ENCODE measurements at regions not wholly inside any gene's neighbourhood (a gene's known extent, or its start where the extent isn't known, plus 50 kb on each side); places are given as distances from the start of the nearest gene placed in this dataset.
"Not testable (repeated sequence)": the region's sequence is repeated elsewhere in the genome, so short reads cannot be mapped to it uniquely, and the experiment has no call there.

- no peak for DNase-seq (ENCODE audit: low read depth)
These were observed 54.9 kb upstream of the NBPF3 start for GRCh38 chr1:21385022-21385421.

GRCh38 chr1:21384620-21385019, 55.3 kb upstream of the NBPF3 start:
- DNase-seq (ENCODE audit: low read depth): no peak

GRCh38 chr1:21383785-21384401, 56.0 kb upstream of the NBPF3 start:
- no peak for DNase-seq (ENCODE audit: low read depth)

GRCh38 chr1:21381354-21381753, 58.6 kb upstream of the NBPF3 start:
- no peak for DNase-seq (ENCODE audit: low read depth)

- not testable (repeated sequence) for DNase-seq (ENCODE audit: low read depth)
These were observed 59.8 kb upstream of the NBPF3 start for GRCh38 chr1:21380147-21380546.

GRCh38 chr1:21379571-21379970, 60.4 kb upstream of the NBPF3 start:
- no peak for DNase-seq (ENCODE audit: low read depth)

- DNase-seq (ENCODE audit: low read depth): no peak
These were observed 61.0 kb upstream of the NBPF3 start for GRCh38 chr1:21378705-21379494.

- DNase-seq (ENCODE audit: low read depth): no peak
These were observed 67.6 kb upstream of the NBPF3 start for GRCh38 chr1:21372383-21372782.

GRCh38 chr1:21369905-21370304, 70.0 kb upstream of the NBPF3 start:
- no peak for DNase-seq (ENCODE audit: low read depth)

- peak; percentile 34 for DNase-seq (ENCODE audit: low read depth)
These were observed 71.2 kb upstream of the NBPF3 start for GRCh38 chr1:21368515-21369289.

- not testable (repeated sequence) for DNase-seq (ENCODE audit: low read depth)
These were observed 71.9 kb upstream of the NBPF3 start for GRCh38 chr1:21367973-21368514.

- no peak for DNase-seq (ENCODE audit: low read depth)
These were observed 73.6 kb upstream of the NBPF3 start for GRCh38 chr1:21366288-21366687.

- DNase-seq (ENCODE audit: low read depth): no peak
These were observed 74.8 kb upstream of the ECE1 start for GRCh38 chr1:21365036-21365435.

GRCh38 chr1:21362096-21362495, 71.8 kb upstream of the ECE1 start:
- no peak for DNase-seq (ENCODE audit: low read depth)

GRCh38 chr1:21361506-21361905, 71.2 kb upstream of the ECE1 start:
- DNase-seq (ENCODE audit: low read depth): no peak

GRCh38 chr1:21357161-21357560, 66.9 kb upstream of the ECE1 start:
- no peak for DNase-seq (ENCODE audit: low read depth)

GRCh38 chr1:21355956-21356355, 65.7 kb upstream of the ECE1 start:
- DNase-seq (ENCODE audit: low read depth): no peak

- no peak for DNase-seq (ENCODE audit: low read depth)
These were observed 62.3 kb upstream of the ECE1 start for GRCh38 chr1:21352586-21352985.

- no peak for DNase-seq (ENCODE audit: low read depth)
These were observed 61.6 kb upstream of the ECE1 start for GRCh38 chr1:21351901-21352300.

- DNase-seq (ENCODE audit: low read depth): no peak
These were observed 60.1 kb upstream of the ECE1 start for GRCh38 chr1:21350202-21350885.

- DNase-seq (ENCODE audit: low read depth): no peak
These were observed 59.4 kb upstream of the ECE1 start for GRCh38 chr1:21349693-21350092.

GRCh38 chr1:21347072-21347581, 56.9 kb upstream of the ECE1 start:
- no peak for DNase-seq (ENCODE audit: low read depth)

Measured in activated gamma-delta T cell treated with anti-CD3 and anti-CD28 coated beads, Interleukin-2, amount 50 U/mL, for 16 hours (primary cell).